B cell (primary cell): ENCODE measurements at regions not wholly inside any gene's neighbourhood (a gene's known extent, or its start where the extent isn't known, plus 50 kb on each side); places are given as distances from the start of the nearest gene placed in this dataset.

Source experiments
- CTCF ChIP-seq: fragments of 200-600 bp; IDR thresholded peaks from one replicate; pipeline ENCODE4 v1.8.0; 2022; ENCODE audit warnings: antibody characterized with exemption, mild to moderate bottlenecking
- EZH2 ChIP-seq: IDR thresholded peaks from 2 replicates; pipeline ENCODE4 v1.6.1; 2012; ENCODE audit warnings: borderline replicate concordance, low read depth, mild to moderate bottlenecking, moderate library complexity, low read length; ENCODE audit not compliant: insufficient read depth, poor library complexity, severe bottlenecking

- TF ChIP-seq EZH2 (no peak), CTCF (no peak)
These were observed 89.0 kb upstream of the FGFR2 start for GRCh38 chr10:121687095-121687813.
